Activated CD4-positive, alpha-beta T cell treated with anti-CD3 and anti-CD28 coated beads, Interleukin-2, amount 50 U/mL, for 16 hours (primary cell): ENCODE measurements at regions not wholly inside any gene's neighbourhood (a gene's known extent, or its start where the extent isn't known, plus 50 kb on each side); places are given as distances from the start of the nearest gene placed in this dataset.

Source experiments
- DNase-seq: peaks from one replicate; pipeline ENCODE4 v3.0.0-alpha.2; 2020

DNA sequence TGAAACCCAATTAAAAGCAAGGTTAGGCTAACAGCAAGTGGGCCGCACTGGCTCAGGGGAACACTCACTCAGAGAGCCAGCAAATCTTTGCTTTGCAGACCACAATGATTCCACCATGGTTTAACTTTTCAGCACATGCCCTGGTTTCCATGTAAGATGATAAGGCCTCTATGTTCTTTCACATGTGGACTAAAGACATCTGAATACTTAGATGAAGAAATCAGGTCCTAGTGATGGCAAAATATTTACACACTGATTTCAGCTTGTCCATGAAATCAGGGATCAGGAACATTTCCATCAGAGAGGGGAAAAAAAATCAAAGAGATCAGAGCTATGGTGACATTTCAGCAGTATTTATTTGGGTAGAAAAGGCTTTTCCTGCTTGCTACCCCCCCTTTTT, 258.2 kb upstream of the IRX5 start:
- no peak for DNase-seq

DNA sequence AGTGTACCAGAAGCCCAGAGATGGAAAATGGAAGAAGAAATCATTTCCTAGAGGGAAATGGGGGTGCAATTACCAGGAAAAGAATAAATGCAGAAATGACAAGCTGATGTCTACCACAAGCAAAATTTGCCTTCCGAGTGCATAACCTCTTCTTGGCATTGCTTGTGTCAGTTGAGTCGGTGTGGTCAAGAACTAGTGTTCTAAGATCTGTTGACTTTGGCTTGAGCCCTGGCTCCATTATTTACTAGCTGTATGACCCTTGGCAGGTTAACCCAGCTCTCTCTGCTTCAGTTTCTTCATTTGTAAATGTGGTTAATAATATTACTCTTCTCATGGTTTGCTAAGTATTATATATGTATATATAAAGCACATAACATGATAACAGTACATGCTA, 273.0 kb upstream of the IRX5 start:
- no peak for DNase-seq

- DNase-seq: no peak
Measured at GRCh38 chr16:54657058-54657708, 273.5 kb upstream of the IRX5 start.

DNA sequence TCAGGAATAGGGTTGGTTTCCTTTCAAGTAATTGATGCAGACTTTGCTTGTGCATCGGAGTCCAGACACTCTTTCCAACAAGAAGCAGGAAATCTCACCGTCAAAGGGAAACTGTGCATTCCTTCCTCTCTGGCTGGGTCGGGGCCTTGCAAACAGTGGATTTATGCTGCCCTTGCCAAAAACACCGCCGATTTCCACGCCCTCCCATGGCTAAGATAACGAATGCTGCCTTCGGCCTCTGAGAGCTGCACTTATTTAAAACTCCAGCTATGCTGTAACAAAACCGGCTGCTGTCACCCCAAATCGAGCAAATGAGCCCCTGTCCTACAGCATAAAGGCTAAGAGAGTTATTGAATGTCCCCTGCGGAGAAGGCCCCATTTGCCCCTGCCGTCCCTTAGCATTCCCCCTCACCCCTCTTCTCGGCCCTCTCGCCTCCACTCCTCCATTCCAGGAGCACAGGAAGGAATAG, 275.5 kb upstream of the IRX5 start:
- DNase-seq: no peak

GRCh38 chr16:54654429-54654828, 276.2 kb upstream of the IRX5 start:
- DNase-seq: no peak

- DNase-seq: no peak
Measured at GRCh38 chr16:54652201-54652770, 278.4 kb upstream of the IRX5 start.

GRCh38 chr16:54651440-54652195, 279.0 kb upstream of the IRX5 start:
- DNase-seq: no peak

GRCh38 chr16:54649876-54650275, 280.8 kb upstream of the IRX5 start:
- no peak for DNase-seq

GRCh38 chr16:54648575-54648974, 282.1 kb upstream of the IRX5 start:
- no peak for DNase-seq

- no peak for DNase-seq
Measured at GRCh38 chr16:54647725-54648221, 282.9 kb upstream of the IRX5 start.

DNA sequence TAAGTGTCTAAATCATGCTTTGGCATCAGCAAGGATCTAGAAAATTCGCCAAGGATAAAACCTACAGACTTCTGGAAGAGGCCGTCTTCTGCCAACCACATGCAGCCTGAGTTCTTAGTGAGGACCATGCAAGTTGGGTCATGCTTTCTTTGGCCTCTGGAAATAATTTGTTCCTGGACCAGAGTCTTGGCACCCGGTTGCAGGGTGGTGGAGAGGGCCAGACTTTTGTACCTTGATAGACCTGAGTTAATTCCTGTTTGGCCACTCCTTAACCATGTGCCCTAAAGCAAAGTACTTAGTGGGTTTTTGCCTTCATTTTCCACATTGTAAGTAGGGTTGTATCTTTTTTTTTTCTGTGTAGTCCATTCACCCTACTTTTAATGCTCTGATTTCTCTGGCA, 283.4 kb upstream of the IRX5 start:
- no peak for DNase-seq

DNA sequence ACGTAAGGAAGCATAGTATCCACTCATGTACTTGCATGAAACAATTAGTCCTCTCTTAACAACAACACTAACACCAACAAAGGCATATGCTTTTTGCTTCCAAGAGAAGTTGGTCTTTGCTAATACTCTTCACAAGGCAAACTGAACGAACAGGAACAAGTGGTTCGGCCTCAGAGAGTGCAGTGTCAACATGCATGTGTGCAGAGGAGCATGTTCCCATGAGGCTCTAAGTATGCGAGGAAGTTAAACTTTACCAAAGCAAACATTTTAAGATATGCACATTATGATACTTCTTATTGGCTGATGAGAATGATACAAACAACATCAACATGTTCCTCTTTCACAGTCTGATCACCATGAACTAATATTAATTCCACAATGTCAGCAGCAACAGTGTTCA, 285.3 kb upstream of the IRX5 start:
- no peak for DNase-seq

DNA sequence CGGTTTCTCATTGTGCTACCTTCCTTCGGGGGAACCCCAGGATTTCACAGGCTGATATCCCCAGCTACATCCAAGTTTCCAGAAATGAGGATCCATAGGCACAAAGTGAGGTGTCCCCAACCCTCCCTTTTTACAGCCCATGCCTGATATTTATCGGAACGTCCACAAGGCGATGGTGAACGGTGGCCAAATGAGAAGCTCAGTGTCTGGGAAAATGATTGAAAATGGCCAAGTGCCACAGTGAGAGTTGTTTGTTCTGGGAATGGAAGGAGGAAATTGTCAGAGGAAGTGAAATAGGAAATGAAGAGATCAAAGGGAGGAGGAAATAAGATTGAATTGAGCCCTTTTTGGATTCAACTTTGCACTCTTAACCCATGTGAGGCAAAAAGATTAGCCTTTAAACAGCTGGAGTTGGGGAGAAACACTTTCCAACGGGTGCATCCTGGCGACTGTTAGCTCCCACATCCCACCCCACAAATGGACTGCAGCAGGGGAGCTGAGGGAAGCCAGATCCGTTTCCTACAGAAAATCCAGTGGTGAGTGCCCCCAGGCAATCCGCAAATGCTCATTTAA, 294.4 kb upstream of the IRX5 start:
- no peak for DNase-seq

DNA sequence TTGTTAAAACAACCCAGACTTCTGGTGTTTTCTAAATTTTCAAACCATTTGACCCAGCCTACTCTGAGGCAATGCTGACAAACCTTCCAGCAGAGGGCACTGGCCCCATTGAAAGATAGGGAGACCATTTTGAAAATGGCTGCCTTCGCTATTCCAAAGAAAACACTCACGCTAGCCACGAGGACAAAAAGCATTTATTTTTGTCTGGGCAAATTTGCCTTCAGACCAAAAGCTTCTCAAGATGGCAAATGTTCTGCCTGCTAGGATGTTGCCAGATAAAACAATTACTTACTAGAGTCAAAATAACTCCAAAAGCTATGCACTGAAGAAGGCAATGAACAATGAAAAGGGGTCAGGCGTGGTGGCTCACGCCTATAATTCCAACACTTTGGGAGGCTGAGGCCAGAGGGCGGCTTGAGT, 296.7 kb upstream of the IRX5 start:
- DNase-seq: no peak

DNA sequence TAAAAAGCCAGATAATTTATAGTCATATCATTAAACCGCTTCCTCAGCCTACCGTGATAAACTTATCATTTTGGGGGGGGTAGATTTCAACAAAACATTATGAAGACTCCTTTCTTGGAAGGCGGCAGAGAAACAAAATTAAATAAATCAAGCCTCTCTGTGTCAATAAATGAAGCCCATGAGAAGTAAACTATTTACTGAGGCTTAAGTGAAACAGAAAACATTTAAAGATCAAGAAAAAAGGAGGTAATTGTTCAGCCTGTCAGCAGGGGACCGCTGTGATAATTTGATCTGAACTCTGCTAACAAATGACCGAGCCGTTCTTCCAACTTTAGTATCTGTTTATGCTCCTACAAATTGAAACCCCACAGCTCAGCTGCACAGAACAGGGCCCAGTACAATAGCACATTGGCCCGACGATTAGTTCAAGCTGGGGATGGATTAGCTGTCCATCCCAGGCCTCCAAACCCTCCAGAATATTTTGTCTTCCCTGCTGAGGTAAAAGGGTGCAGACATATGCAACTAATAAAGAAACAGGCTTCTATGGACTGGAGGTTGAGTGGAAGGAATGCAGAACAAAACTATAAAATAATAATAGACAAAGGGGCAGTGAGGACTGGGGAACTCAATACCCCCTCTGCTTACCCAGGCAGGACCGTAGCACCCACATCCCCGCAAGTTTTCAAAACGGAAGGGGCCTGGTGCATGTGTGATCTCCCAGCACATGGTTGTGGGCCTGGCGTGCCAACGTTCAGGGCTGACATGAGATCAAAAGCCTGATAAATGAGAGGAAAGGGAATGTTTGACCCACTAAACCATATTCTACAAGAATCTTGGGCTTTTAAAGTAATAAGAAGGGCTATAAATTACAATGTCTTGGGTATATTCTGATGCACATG, 298.1 kb upstream of the IRX5 start:
- no peak for DNase-seq

DNA sequence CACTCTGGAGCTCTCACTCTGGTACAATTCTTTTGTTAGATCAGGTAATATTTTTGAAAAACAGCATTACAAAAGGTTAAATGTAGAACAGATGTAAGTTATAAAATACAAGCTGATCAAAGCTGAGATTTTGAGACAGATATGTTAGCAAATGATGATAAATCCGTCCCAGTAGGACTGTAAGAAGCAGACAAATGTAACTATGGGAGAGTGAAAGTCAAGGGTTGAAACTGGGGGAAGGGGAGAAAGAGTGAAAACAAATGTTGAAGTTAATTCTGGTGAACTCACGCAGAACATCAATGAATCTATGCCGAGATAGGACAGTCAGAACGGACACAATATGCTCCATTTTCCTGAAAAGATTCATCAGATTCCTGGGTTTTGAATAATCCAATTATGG, 298.9 kb upstream of the IRX5 start:
- DNase-seq: no peak

DNA sequence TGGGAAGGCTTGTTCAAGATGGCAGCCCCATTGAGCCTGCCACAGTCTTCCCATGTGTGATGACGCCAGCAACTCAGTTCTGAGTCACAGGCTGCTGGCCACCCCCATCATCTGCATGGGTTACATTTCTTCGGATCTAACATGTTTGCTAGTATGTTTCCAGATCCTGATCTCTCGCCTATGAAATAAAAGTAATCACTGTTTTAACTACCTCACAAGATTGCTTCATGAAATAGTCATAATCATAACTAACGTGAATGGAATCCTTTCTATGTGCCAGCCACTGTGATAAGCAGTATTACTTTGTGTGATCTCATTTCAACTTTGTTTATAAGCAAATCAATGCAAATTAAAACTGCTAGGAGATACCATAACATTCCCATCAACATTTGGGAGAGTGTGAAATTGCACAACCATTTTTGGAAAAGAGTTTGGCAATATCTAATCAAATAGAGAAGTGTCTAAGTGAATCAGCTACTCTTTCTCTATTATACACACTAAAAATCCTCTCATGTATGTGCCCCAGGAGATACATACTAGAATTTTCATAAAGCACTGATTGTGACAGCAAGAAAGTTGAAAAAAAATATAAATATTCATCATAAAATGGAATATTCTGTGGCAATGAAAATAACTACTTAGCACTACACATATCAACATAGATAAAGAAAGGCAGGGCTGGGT, 300.2 kb upstream of the IRX5 start:
- DNase-seq: no peak

- no peak for DNase-seq
Measured at GRCh38 chr16:54628796-54629625, 301.7 kb upstream of the IRX5 start.

- DNase-seq: no peak
Measured at GRCh38 chr16:54627616-54628015, 303.0 kb upstream of the IRX5 start.

GRCh38 chr16:54623636-54624035, 307.0 kb upstream of the IRX5 start:
- DNase-seq: no peak

GRCh38 chr16:54620197-54620596, 310.5 kb upstream of the IRX5 start:
- DNase-seq: no peak
